ENCODE measurements at regions not wholly inside any gene's neighbourhood (a gene's known extent, or its start where the extent isn't known, plus 50 kb on each side); places are given as distances from the start of the nearest gene placed in this dataset.

GRCh38 chr4:90024519-90024918, 102.7 kb upstream of the CCSER1 start:
- DNase-seq (ENCODE audit: low spot score) = no peak
- no peaks in the 10 kb centered on the region for H3K4me1 ChIP-seq (ENCODE audit: control insufficient read depth in 4 of 4, insufficient read depth in 4 of 4, low read length in 3 of 4)
- no peak overlapping the region for H3K27ac ChIP-seq (ENCODE audit: low read depth in 1 of 2, low read length in 2 of 2)
- TF ChIP-seq JUND (IDR thresholded peaks at IDR 0.05) = no peak
- no peak for TF ChIP-seq EGR1 (IDR thresholded peaks at IDR 0.05; ENCODE audit: low read depth in 2 of 2)
- TF ChIP-seq FOXA2 (IDR thresholded peaks at IDR 0.05) = no peak
- TF ChIP-seq RAD21 (IDR thresholded peaks at IDR 0.05) = no peak
- TF ChIP-seq FOXA1 (IDR thresholded peaks at IDR 0.05) = no peak
- TF ChIP-seq HNF4G (IDR thresholded peaks at IDR 0.05) = no peak
- TF ChIP-seq RXRA (IDR thresholded peaks at IDR 0.05) = no peak
- TF ChIP-seq SP1 (IDR thresholded peaks at IDR 0.05) = no peak
- TF ChIP-seq MAX (IDR thresholded peaks at IDR 0.05) = no peak
- no peak for TF ChIP-seq ZBTB33 (IDR thresholded peaks at IDR 0.05)
- no peak for TF ChIP-seq TAF1 (conservative IDR thresholded peaks at IDR 0.05)
- no peak for TF ChIP-seq HNF4A (conservative IDR thresholded peaks at IDR 0.05)
- TF ChIP-seq CTCF (IDR thresholded peaks at IDR 0.05; ENCODE audit: low read depth, low read length, missing input control) = no peak
- no peak for TF ChIP-seq NR2F2 (IDR thresholded peaks at IDR 0.05)
- no peak for TF ChIP-seq REST (IDR thresholded peaks at IDR 0.05)
- no peak for TF ChIP-seq GABPA (IDR thresholded peaks at IDR 0.05 in 1 of 2, conservative IDR thresholded peaks at IDR 0.05 in 1 of 2)
- TF ChIP-seq YY1 (IDR thresholded peaks at IDR 0.05) = no peak
- TF ChIP-seq ATF3 (IDR thresholded peaks at IDR 0.05) = no peak
- WGBS = 82% methylated on average over 1 of the region's 1 CpG
- H3K9me3 ChIP-seq (ENCODE audit: control insufficient read depth in 4 of 4, low read length in 3 of 4) = no peaks in the 10 kb centered on the region
- H3K27me3 ChIP-seq (ENCODE audit: control insufficient read depth in 4 of 4, insufficient read depth in 4 of 4, low read length in 3 of 4) = no peaks in the 10 kb centered on the region
- no peak overlapping the region for H3K9ac ChIP-seq (ENCODE audit: low read depth in 1 of 2, low read length in 2 of 2)
- no peak overlapping the region for H3K4me3 ChIP-seq (ENCODE audit: low read depth in 1 of 3, low read length in 3 of 3)
- no peaks in the 10 kb centered on the region for H3K36me3 ChIP-seq (ENCODE audit: control insufficient read depth in 4 of 4, insufficient read depth in 3 of 4, low read depth in 1 of 4, low read length in 3 of 4)
